NCI-H345 treated with DMSO at 0.1 percent for 48 hours (cell line): ENCODE measurements at regions not wholly inside any gene's neighbourhood (a gene's known extent, or its start where the extent isn't known, plus 50 kb on each side); places are given as distances from the start of the nearest gene placed in this dataset.
"Not testable (repeated sequence)": the region's sequence is repeated elsewhere in the genome, so short reads cannot be mapped to it uniquely, and the experiment has no call there.

Experiments
- DNase-seq: peaks from one replicate; lab custom pipeline; 2025; ENCODE audit not compliant: unreplicated experiment; lab: John Stamatoyannopoulos, UW

DNA sequence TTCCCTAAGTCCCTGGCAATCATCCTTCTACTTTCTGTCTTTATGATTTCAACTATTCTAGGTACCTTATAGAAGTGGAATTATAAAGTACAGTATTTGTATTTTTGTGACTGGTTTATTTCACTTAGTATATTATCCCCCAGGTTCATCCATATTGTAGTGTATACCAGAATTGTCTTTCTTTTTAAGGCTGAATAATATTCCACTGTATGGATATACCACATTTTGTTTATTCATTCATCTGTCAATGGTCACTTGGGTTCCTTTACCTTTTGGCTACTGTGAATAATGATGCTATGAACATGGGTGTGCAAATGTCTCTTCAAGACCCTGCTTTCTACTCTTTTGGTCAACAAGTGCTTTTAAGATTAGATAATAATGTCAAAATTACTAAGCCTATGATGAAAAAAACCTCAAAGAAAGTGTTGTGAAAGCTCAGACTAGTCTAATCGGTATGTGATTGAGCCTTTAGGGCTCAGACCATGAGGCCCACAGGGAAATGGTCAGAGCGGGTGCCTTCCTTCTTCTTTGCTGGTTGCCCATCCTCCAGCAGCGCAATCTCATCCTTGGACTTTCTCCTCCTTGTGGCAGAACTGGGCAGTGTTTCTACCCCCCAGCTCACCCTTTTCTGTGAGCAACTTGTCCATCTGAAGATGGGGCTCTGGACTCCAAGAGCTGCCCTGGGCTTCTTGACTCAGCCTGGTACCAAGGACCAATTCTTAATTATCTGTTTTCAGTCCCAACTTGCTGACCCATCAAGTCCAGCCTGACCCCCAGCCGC lies 105.4 kb downstream of the TTC8 start:
- no peak for DNase-seq

DNA sequence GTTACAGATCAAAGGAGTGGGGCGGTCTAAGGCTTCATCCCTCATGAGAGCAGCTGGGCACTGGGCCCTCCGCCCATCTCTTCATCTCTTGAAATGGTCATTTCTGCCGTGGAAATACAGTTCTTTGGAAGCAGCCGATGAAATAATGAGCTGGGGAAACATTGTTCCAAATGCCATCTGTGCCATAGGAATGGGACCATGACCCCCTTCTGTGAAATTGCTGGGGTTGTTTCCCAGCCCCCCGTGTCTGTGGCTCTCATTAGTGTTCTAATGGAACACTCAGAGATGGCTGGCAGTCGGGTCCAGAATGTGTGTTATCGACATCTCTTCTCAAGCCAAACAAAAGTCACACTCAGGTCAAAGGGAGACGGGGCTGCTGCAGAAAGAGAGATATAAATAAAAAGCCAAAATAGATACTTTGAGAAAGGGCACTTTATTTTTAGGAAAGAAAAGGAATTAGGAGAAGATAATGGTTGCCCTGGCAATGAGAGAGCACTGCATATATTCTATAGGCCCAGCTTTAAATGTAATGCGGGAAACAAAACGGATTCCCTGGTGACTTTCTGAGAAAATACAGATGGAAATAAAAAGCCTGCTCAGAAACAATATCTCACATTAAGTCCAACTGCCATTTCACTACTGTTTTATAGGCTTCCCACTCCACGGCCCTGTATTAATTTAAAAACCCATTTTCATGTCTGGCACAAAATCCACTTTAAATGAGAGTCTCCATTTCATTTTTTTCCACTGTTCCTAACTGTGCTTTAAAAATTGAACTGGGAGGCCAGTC lies 107.1 kb downstream of the TTC8 start:
- DNase-seq = no peak

DNA sequence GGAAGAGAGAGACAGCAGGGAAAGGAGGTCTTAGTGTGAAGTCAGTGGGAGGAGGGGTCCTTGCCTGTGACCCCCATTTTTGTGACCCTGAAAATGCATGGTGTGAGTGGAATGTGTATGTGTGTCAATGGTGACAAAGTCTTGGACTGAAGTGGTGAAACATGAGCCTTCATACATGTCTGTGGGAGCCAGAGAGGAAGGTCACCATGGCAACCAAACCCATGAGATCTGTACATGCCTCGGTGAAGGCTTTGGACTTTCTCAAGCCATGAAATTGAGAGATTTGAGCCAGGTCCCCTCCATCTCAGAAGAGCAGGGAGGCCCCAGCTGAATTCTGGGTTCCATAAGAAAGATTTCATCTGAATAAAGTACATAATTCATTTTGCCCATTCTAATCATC lies 108.7 kb downstream of the TTC8 start:
- no peak for DNase-seq

DNA sequence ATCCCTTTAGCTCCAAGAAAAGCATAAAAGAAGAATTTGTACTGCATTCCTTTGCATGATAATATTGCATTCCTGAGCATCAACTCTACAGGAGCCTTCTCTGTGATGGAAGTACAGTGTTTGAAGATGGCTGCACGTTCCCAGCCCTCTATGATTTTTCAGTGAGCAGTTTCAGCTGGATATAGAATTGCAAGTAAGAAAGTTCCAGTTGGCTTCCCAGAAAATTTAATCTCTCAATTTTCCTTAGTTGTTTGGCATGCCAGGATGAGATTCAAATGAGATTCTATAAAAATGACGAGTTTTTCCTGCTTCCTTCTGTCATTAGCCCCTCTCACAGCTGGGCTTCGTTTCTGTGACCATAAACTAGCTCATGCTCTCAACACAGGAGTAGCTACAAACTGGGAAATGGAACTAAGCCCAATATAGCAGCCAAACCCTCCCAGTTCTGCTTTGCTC lies 109.9 kb downstream of the TTC8 start:
- DNase-seq = no peak

DNA sequence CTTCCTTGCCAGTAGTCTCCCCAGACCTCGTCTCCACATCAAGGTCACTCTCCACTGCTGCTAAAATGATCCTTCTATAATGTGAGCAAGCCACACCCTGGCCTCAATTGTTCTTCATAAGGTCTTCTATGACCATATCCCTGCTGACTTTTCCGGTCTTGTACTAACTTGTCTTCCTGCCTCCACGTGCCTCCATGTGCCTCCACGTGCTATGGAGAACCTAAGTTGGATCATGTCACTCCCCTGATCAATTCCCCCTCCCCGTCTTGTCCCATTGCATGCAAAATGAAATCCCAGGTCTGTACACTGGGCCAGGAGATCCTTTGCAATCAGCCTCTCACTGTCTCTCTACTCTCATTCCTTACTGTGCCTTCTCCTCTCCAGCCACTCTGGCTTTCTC lies 110.6 kb downstream of the TTC8 start:
- no peak for DNase-seq

DNA sequence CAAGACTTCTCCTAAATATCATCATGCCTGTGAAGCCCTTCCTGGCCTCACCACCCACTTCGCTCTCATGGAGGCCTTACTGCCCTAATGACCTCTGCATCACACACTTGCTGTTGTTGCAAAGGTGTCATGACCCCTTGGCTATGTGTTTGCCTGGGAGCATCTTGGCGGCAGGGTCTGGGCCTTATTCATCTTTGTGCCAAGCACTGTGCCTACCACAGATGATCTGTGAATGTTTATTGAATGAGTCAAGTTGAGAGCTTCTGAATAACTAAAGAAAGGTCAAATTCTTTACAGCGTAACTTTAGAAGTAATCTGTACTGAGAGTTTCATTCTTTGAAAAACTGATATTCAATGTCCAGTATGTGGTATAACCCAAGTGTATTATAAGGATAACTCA lies 113.3 kb downstream of the TTC8 start:
- no peak for DNase-seq

DNA sequence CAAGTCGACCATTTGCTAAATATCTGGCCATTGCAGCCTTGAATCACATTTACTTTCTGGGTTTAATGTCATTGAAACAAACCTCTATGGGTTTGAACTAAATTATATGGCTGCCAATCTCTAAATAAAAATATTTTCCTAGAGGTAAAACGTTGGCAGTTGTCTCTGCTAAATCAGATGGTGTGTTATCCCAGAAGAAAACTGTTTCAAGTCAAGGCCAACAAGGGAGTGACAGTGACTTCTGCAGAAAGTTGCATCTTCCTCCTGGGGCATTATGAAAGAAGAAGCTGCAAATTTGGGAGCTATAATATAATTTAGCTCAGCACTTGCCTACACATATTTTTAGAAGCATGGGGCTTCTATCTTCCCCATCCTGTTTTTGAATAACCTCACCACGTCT lies 116.2 kb downstream of the TTC8 start:
- no peak for DNase-seq

DNA sequence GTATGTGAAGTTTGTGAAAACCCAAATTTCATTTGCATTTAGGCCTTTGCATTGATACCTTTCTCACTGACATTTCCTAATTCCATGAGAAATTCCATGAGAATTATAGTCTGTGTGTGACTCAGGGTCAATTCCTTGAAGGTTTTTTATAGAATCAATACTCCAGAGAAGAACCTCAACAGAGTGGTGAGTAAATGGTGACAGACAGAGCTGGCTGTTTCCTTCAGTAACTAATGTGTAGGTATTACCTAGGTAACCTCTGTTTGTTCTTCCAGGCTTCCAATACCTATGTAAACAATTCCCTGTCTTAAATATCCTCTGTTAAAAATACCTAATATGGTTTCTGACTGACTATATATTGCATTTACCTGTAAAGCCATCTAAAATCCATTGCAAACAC lies 117.0 kb downstream of the TTC8 start:
- DNase-seq = no peak

DNA sequence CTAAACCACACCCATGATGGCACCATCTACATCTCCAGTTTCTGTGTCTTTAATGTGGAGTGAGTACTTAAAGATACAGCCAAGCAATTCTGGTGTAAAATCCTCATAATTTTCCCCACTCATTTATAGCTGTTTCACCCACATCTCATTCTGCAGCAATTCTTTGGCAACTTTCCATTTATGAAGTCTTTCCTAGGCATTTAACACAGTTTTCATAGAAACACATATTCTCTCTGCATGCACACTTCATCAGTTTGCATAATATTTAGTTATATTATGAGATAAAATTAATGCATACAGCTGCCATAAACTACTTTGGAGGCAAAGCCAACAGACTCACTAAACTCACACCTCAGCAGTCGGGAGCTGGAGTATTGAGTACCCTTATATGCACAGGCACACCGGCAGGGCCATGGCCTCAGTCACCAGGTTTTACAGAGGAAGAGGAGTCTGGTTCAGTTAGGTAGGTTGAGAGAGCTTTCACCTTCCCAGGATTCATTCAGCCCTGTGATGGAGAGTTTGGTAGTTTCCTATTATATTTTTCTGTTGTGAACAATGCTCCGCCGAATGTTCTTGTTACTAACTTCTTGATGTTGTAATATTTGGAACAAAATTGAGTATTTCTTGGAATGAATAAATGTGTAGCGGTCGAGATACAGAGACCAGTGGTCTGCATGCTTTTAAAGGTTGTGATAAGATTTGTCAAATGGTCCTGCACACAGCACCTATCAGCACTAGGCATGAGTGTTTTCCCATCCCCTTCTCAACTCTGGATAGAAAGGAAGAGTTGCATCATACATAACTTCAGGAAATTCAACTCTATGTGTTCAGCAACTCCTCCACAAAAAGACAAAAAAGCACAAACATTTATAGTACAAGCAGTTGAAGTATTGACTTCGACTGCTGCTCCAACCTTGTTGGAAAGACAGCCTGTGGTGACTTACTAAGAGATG lies 123.5 kb downstream of the TTC8 start:
- no peak for DNase-seq

DNA sequence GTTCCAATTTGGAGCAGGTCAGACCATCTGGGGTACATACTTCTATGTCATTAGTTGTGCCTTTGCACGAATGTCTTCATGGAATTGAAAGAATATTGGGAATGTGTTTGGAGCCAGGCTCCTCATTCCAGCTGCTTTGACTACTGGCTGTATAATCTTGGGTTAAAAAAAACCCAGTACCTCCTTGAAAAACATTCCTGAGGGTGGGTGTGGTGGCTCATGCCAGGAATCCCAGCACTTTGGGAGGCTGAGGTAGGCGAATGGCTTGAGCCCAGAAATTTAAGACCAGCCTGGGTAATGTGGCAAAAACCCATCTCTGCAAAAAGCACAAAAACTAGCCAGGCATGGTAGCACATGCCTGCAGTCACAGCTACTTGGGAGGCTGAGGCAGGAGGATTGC lies 125.6 kb downstream of the TTC8 start:
- DNase-seq = no peak

DNA sequence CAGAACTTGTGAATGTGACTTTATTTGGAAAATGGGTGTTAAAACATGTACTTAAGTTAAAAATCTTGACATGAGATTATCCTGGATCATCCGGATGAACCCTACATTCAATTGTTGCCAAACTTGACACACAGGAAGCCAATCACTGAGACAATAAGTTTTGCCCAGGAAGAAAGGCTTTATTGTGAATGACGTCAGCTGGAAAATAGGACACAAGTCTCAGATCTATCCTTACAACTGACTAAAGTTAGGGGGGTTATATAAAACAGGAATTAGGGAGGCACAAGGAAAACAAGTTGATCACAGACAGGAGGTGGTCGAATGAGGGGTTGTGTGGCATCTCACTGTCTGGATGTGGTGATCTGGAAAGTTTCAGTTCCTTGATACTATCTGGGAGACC lies 126.9 kb downstream of the TTC8 start:
- no peak for DNase-seq

DNA sequence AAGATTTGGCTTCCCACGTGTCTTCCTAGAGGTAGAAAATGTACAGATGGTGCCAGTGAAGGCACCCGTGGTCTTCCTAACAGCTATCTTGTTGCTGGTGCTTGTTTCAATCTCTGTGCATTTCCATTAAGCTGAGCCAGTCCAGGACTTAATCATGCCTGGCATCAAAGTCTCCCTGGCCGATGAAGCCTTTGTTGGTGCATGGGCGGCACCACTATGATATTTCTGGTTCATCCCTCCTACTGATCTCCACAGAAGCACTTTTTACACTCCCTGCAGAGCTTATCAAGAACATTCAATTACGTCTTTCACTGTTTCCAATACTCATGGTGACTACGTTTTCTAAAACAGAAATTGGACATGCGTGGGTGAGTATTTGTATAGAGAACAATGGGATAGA lies 128.4 kb downstream of the TTC8 start:
- no peak for DNase-seq

DNA sequence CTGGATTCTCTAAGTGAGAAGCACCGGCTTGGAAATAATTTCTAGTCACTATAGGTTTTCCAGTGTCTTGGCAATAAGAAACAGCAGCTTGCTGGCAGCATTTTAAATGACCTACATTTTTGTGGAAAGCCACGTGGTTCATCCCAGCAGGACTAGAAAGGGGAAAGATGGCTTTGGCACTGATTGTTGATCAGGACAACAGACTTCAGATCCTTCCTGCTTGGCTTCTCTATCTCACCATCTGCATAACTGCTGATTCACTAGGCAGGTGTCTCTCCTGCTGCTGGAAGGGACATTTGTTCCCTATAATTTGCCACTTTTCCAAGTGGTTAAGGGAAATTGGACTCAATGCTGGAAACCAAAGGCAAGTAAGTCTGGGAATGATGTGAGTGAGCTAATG lies 131.0 kb downstream of the TTC8 start:
- no peak for DNase-seq

DNA sequence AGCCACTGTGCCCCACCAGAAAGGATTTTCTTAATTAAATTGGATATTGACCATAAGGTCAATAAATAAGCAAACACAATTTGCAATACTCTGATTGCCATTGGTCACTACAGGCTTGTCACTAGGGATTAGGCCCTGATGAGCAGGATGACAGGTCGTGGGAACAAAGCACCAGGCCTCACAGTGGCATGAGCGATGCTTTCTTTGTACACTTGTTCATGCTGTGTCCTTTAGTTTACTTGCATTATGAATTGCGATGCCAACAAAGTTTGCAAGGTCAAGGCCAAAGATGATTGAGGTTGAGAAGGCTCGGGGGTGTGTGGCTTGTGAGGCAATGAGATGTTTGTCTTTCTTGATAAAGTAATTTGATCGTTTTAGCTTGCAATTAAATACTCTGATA lies 136.0 kb downstream of the TTC8 start:
- DNase-seq = no peak

DNA sequence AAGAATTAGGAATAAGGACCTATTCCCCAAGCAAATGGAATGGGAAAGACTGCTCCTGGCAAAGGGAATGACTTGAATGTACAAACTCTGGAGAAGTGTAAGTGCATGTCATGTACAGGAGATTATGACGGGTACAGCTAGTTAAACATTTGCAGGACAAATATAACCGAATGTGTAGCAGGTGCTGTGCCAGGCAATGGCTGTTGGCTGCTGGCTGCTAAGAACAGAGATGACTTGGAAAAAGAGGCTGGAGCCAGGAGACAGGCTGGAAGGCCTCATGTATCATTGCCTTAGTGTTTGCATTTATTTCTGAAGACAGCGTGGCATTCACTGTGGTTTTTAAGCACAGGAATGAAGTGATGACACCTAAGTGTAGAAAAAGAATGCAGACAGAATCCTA lies 136.8 kb downstream of the TTC8 start:
- no peak for DNase-seq

DNA sequence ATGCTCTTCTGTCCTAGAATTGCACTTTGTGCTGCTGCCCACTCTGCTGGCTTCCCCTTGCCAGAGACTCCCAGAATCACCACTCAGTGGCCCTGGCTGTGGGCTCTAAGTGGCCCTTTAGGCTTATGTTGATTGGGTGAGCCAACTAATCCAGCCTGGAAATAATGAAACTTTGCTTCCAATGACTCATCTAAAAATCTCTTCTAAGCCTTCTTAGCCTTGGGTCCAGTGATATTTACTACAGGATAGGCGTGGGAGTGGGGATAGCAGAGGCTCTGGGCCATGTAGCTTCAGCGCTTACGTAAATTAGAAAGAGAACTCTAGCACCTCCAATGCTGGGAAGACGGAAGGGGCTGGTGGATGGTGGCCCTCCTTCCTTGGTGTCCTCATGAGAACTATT lies 137.9 kb downstream of the TTC8 start:
- DNase-seq = no peak

DNA sequence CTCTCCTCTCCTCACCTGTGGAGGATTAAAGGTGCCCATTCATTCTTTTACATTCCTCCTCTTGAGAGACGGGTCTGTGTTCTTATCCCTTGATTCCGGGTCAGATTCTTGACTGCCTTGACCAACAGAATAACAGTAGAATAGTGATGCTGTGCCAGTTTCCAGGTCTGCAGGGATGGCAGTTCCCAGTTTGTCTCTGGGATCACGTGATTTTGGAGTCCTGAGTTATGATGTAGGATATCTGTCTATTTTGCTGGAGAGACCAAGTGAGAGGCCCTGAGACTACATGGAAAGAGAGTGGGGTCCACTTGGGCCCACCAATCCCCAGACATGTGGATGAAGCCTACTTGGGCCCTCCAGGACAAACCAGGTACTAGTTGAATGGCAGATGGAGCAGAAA lies 142.8 kb downstream of the TTC8 start:
- DNase-seq = no peak

DNA sequence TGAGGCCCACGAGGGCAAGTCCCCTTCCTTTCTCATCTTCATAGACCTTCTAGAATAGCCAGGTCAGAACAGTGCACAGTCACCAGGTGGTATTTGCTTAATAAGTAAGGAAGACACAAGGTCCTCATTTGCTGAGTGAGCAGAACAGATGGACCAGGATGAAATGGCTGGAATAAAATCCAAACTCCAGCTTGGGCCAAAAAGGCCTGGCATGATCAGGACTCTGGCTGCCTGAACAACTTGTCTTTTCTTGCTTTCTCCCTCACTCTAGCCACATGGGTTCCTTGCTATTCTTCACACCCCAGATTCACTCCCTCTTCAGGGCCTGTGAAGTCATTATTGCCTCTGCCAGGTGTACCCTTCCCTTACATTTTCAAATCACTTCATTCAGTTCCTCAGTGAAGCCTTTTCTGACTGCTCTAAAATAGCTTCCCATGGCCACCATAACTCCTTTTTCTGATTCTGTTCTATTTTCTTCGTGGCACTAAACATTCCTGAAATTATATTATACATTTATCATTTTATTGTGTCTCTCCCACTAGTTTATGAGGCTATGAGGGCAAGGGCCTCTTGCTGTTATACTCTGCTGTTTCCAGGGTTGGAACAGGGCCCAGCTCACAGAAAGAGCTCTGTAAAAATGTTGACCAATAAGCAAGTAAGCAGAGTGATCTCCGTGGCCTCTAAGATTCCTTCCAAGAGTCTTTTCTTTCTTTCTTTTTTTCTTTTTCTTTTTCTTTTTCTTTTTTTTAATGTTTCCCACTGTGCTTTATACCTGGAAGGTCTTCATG lies 150.8 kb downstream of the TTC8 start:
- no peak for DNase-seq

DNA sequence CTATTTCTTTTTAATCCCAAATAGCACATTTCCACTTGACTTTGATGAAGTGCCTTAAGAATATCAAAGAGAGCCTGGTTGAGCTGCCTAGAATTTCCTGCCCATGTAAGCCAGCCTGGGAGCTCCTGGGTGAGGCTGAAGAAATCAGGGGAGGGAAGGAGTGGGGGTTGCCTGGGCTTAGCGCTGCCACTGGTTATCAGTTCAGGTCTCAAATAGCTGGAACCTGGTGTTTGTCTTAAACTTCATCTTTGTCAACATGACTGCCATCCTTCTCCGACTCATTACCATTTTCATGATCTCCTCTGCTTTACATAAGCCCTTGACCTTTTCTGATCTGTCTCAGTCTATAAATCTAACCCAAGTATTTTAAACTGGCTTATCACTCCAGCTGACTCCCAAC lies 151.5 kb downstream of the TTC8 start:
- no peak for DNase-seq

DNA sequence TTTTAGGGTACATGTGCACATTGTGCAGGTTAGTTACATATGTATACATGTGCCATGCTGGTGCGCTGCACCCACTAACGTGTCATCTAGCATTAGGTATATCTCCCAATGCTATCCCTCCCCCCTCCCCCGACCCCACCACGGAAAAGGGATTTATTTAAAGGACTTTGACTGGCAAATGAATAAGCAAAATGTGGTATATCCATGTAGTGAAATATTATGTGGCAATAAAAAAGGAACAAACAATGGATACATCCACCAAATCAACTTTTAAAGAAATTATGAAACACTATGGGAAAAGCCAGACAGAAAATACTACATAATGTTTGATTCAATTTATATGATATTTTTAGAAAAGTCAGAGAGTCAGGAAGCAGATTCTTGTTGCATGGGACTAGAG lies 156.5 kb downstream of the TTC8 start:
- not testable (repeated sequence) for DNase-seq

DNA sequence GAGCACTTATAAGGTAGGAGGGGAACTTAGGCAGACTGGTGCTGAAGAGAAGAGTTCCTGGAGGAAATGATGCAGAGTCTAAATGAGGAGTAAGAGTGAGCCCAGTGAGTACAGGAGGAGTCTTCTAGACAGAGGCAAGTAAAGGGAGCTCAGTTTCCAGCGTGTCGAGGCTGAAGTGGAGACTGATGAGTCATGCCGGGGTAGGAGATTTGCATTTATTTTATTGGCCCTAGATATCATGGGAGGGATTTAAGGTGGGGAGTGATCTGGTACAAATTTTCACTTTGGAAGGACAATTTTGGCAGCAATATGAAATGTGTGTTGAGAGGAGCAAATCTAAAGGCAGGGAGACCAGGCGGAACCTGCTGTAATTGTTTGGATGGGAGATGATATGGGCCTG lies 157.5 kb downstream of the TTC8 start:
- no peak for DNase-seq
